CD4-positive, CD25-positive, alpha-beta regulatory T cell (primary cell): ENCODE measurements at regions not wholly inside any gene's neighbourhood (a gene's known extent, or its start where the extent isn't known, plus 50 kb on each side); places are given as distances from the start of the nearest gene placed in this dataset.
"Not testable (repeated sequence)": the region's sequence is repeated elsewhere in the genome, so short reads cannot be mapped to it uniquely, and the experiment has no call there.

Experiments used
- ATAC-seq, 2 donors: fragments of 150-1000 bp; cut with Tn5 transposase; one replicate each; pipeline ENCODE4 v1.10.0; 2021; ENCODE audit warnings: low read depth in 2 of 2, moderate number of reproducible peaks in 2 of 2, moderate library complexity in 1 of 2
- DNase-seq, 3 donors: peaks; one replicate each; pipeline versions ENCODE4 v3.0.0 to v3.0.0-alpha.2; 2012 to 2022; ENCODE audit warnings: mixed read lengths in 1 of 3
- H3K27ac ChIP-seq: one replicate; pipeline ENCODE4 v1.7.0; 2013; ENCODE audit warnings: mild to moderate bottlenecking, low read length; ENCODE audit not compliant: insufficient read depth, poor library complexity, severe bottlenecking
- H3K27me3 ChIP-seq: one replicate; pipeline ENCODE4 v1.7.0; 2013; ENCODE audit warnings: low read length; ENCODE audit not compliant: control insufficient read depth, insufficient read depth
- H3K36me3 ChIP-seq: one replicate; pipeline ENCODE4 v1.7.0; 2013; ENCODE audit warnings: mild to moderate bottlenecking, low read length, moderate library complexity; ENCODE audit not compliant: control insufficient read depth, insufficient read depth
- H3K4me1 ChIP-seq: 2 replicates; pipeline ENCODE4 v1.7.0; 2013; ENCODE audit warnings: mild to moderate bottlenecking, low read length; ENCODE audit not compliant: insufficient read depth, control insufficient read depth, poor library complexity, severe bottlenecking
- H3K4me3 ChIP-seq: one replicate; pipeline ENCODE4 v1.7.0; 2013; ENCODE audit warnings: low read depth, mild to moderate bottlenecking, low read length, moderate library complexity
- H3K9me3 ChIP-seq, 2 experiments: 1 replicate in 1 of 2; 2 replicates in 1 of 2; pipeline ENCODE4 v1.7.0; 2013; ENCODE audit warnings: low read length in 2 of 2, mild to moderate bottlenecking in 1 of 2, moderate library complexity in 1 of 2; ENCODE audit not compliant: control insufficient read depth in 2 of 2
- H3K27ac Mint-ChIP-seq, 3 donors: one replicate each; pipeline ENCODE4 v1.8.0; 2020 to 2022; ENCODE audit warnings: mild to moderate bottlenecking in 3 of 3, mixed read lengths in 3 of 3, moderate library complexity in 2 of 3
- H3K27me3 Mint-ChIP-seq: one replicate; pipeline ENCODE4 v1.8.0; 2022; ENCODE audit warnings: mild to moderate bottlenecking, mixed read lengths
- H3K36me3 Mint-ChIP-seq: one replicate; pipeline ENCODE4 v1.8.0; 2020; ENCODE audit warnings: mixed read lengths
- H3K4me1 Mint-ChIP-seq, 4 donors: one replicate each; pipeline ENCODE4 v1.8.0; 2020 to 2022; ENCODE audit warnings: mixed read lengths in 4 of 4, mild to moderate bottlenecking in 1 of 4
- H3K4me3 Mint-ChIP-seq, 4 donors: one replicate each; pipeline ENCODE4 v1.8.0; 2020 to 2022; ENCODE audit warnings: mild to moderate bottlenecking in 4 of 4, mixed read lengths in 4 of 4, moderate library complexity in 3 of 4
- H3K9me3 Mint-ChIP-seq, 7 donors: one replicate each; pipeline ENCODE4 v1.8.0; 2020 to 2022; ENCODE audit warnings: mixed read lengths in 7 of 7, mild to moderate bottlenecking in 3 of 7, moderate library complexity in 2 of 7

DNA sequence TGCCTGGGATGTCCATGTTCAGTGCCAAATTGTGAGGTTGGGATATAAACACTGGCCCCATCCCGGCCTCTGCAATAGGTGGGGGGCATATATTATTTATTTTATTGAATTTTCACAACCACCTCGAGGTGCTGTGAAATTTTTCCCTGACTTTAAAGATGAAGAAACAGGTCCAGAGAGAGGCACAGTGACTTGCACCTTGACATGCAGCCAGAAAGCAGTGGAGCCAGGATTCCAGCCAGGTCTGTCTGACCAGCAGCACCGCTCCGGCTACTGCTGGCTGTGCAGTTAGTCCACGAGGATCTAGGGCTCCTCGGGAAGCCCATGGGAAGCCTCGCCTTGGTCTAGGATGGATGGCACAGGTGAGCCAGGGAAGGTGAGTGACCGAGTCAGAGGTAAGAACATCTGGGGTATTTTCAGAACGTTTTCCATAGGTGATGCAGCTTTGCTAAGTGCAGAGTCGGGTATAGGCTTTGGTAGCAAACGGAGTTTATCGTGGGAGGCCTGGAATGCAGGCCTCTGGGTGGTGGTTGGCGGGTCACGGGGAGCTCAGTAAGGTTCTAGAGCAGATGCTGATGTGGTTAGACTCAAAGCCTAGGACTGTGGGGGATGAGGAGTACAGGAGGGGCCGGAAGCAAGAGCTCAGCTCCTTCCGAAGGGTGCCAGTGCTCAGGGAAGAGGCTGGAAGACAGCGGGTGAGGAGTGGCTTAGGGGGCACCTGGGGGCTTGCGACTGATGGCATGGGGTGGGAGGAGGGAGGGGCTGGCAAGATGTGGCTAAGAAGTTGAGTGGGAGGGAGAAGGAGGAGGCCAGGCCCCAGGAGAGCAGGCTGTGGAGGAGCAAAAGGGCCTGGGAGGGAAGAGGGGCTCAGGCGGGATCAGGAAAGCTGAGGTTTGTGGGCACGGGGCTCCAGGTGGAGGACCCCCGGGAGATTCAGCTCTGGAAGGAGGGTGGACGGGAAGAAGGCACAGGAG, 107.7 kb upstream of the LRPAP1 start:
- H3K27me3 Mint-ChIP-seq = no peaks in the 10 kb centered on the region
- Histone ChIP-seq H3K27me3 (no peaks in the 10 kb centered on the region), H3K4me1 (no peaks in the 10 kb centered on the region), H3K9me3 (no peaks in the 10 kb centered on the region), H3K4me3 (no peak overlapping the region), H3K27ac (no peak overlapping the region), H3K36me3 (no peaks in the 10 kb centered on the region)
- no peak overlapping the region for H3K4me3 Mint-ChIP-seq
- no peaks in the 10 kb centered on the region for H3K9me3 Mint-ChIP-seq
- peak overlapping the region in 1 of 3 donors; percentile 91 for H3K27ac Mint-ChIP-seq
- DNase-seq = no peak
- ATAC-seq = no peak
- no peaks in the 10 kb centered on the region for H3K36me3 Mint-ChIP-seq
- H3K4me1 Mint-ChIP-seq = no peaks in the 10 kb centered on the region

GRCh38 chr4:3638080-3638795, 106.0 kb upstream of the LRPAP1 start:
- Mint-ChIP-seq H3K4me1 (no peaks in the 10 kb centered on the region), H3K27me3 (no peaks in the 10 kb centered on the region), H3K9me3 (no peaks in the 10 kb centered on the region), H3K36me3 (no peaks in the 10 kb centered on the region), H3K27ac (no peak overlapping the region), H3K4me3 (no peak overlapping the region)
- Histone ChIP-seq H3K27ac (no peak overlapping the region), H3K4me3 (no peak overlapping the region), H3K36me3 (no peaks in the 10 kb centered on the region), H3K9me3 (no peaks in the 10 kb centered on the region), H3K27me3 (no peaks in the 10 kb centered on the region), H3K4me1 (no peaks in the 10 kb centered on the region)
- ATAC-seq (no peak), DNase-seq (no peak)

DNA sequence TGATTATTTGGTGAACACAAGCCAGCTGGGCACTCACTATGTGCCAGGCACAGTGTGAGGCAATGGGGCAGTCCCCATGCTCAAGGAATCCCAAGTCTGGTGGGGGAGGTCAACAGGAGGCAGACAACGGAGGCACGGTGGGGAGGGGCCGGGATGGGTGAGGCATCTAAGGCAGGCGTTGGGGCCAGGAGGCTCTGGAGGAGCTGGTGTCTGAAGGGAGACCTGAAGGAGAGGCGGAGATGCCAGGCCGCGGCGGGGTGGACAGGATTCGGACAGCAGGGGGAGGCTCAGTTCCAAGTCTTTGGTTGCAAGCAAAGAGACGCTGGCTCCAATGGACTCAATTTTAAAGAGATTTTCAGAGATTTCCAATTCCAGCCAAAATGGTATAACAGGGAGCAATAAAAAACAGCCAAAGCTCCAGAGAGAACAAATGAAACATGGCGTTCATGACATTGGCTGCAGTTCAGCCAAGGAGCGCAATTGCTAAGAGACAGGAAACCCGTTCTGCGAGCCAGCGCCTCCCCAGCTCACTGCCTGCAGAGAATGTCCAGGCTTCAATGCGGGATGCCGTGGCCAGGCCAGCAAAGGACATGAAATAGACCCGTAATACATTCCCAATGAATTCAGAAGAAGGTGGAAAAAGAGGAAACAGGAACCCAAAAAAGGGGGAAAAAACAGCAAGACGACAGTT, 105.2 kb upstream of the LRPAP1 start:
- Mint-ChIP-seq H3K27me3 (no peaks in the 10 kb centered on the region), H3K4me3 (no peak overlapping the region), H3K36me3 (no peaks in the 10 kb centered on the region), H3K4me1 (no peaks in the 10 kb centered on the region), H3K27ac (peak overlapping the region in 1 of 3 donors; percentile 80), H3K9me3 (no peaks in the 10 kb centered on the region)
- Histone ChIP-seq H3K27ac (no peak overlapping the region), H3K9me3 (no peaks in the 10 kb centered on the region), H3K4me1 (no peaks in the 10 kb centered on the region), H3K36me3 (no peaks in the 10 kb centered on the region), H3K27me3 (no peaks in the 10 kb centered on the region), H3K4me3 (no peak overlapping the region)
- ATAC-seq = no peak
- DNase-seq = no peak

- DNase-seq = no peak
Measured at GRCh38 chr4:3636646-3637320, 104.6 kb upstream of the LRPAP1 start.

DNA sequence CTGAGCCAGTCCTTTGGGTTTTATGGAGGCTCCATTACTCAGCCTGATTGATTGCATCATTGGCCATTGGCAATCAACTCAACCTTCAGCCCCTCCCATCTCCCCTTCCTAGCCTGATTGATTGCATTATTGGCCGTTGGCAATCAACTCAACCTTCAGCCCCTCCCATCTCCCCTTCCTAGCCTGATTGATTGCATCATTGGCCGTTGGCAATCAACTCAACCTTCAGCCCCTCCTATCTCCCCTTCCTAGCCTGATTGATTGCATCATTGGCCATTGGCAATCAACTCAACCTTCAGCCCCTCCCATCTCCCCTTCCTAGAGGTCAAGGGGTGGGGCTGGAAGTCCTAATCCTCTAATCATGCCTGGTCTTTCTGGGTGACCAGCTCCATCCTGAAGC, 103.8 kb upstream of the LRPAP1 start:
- H3K27ac Mint-ChIP-seq, H3K27me3 ChIP-seq, H3K9me3 Mint-ChIP-seq, H3K4me3 ChIP-seq, H3K4me1 ChIP-seq, H3K4me1 Mint-ChIP-seq, H3K4me3 Mint-ChIP-seq, DNase-seq, H3K36me3 ChIP-seq, H3K27ac ChIP-seq, H3K27me3 Mint-ChIP-seq, ATAC-seq, H3K9me3 ChIP-seq, H3K36me3 Mint-ChIP-seq: not testable (repeated sequence)

More at GRCh38 chr4:3636646-3637320, 104.6 kb upstream of the LRPAP1 start:
- Histone ChIP-seq H3K27ac (no peak overlapping the region), H3K4me1 (no peaks in the 10 kb centered on the region), H3K4me3 (no peak overlapping the region), H3K36me3 (no peaks in the 10 kb centered on the region), H3K9me3 (no peaks in the 10 kb centered on the region), H3K27me3 (no peaks in the 10 kb centered on the region)
- Mint-ChIP-seq H3K27me3 (no peaks in the 10 kb centered on the region), H3K36me3 (no peaks in the 10 kb centered on the region), H3K4me3 (no peak overlapping the region), H3K4me1 (no peaks in the 10 kb centered on the region), H3K9me3 (no peaks in the 10 kb centered on the region), H3K27ac (peak overlapping the region in 1 of 3 donors; percentile 80)
- ATAC-seq = no peak

GRCh38 chr4:3634894-3635820, 102.9 kb upstream of the LRPAP1 start:
- no peaks in the 10 kb centered on the region for H3K4me1 Mint-ChIP-seq
- no peaks in the 10 kb centered on the region for H3K36me3 ChIP-seq
- no peaks in the 10 kb centered on the region for H3K27me3 ChIP-seq
- H3K27ac Mint-ChIP-seq = no peak overlapping the region
- no peaks in the 10 kb centered on the region for H3K4me1 ChIP-seq
- no peak for DNase-seq
- H3K27me3 Mint-ChIP-seq = no peaks in the 10 kb centered on the region
- no peak overlapping the region for H3K4me3 Mint-ChIP-seq
- no peak overlapping the region for H3K4me3 ChIP-seq
- H3K9me3 ChIP-seq = no peaks in the 10 kb centered on the region
- no peak for ATAC-seq
- H3K36me3 Mint-ChIP-seq = no peaks in the 10 kb centered on the region
- no peaks in the 10 kb centered on the region for H3K9me3 Mint-ChIP-seq
- no peak overlapping the region for H3K27ac ChIP-seq
